CD14-positive monocyte (primary cell): ENCODE measurements at regions not wholly inside any gene's neighbourhood (a gene's known extent, or its start where the extent isn't known, plus 50 kb on each side); places are given as distances from the start of the nearest gene placed in this dataset.
"Not testable (repeated sequence)": the region's sequence is repeated elsewhere in the genome, so short reads cannot be mapped to it uniquely, and the experiment has no call there.

Experiments
- DNase-seq, 3 donors: peaks; one replicate each; pipeline ENCODE4 v3.0.0-alpha.2; 2011 to 2022
- H2AFZ ChIP-seq: 2 replicates; pipeline ENCODE4 v1.6.0; 2012; ENCODE audit warnings: mild to moderate bottlenecking, low read depth, low read length, inconsistent platforms; ENCODE audit not compliant: insufficient read depth, poor library complexity, severe bottlenecking
- H3K27ac ChIP-seq, 2 donors: 1 replicate in 1 of 2; 2 replicates in 1 of 2; pipeline ENCODE4 v1.5.1; 2012 to 2013; ENCODE audit warnings: low read length in 2 of 2, control low read depth in 1 of 2, inconsistent platforms in 1 of 2, low read depth in 1 of 2, mild to moderate bottlenecking in 1 of 2
- H3K27me3 ChIP-seq, 2 donors: one replicate each; pipeline versions ENCODE4 v1.6.0 to v1.6.1; 2011 to 2013; ENCODE audit warnings: low read length in 2 of 2; ENCODE audit not compliant: control insufficient read depth in 2 of 2, insufficient read depth in 2 of 2
- H3K36me3 ChIP-seq, 2 donors: replicated peaks in 1 of 2; 1 replicate in 1 of 2; 2 replicates in 1 of 2; pipeline versions ENCODE4 v1.5.1 to v1.6.1; 2012 to 2013; ENCODE audit warnings: low read length in 2 of 2, control low read depth in 1 of 2, inconsistent platforms in 1 of 2, mild to moderate bottlenecking in 1 of 2; ENCODE audit not compliant: insufficient read depth in 2 of 2, control insufficient read depth in 1 of 2
- H3K4me1 ChIP-seq, 2 donors: 1 replicate in 1 of 2; 2 replicates in 1 of 2; pipeline versions ENCODE4 v1.5.1 to v1.6.1; 2012 to 2013; ENCODE audit warnings: low read length in 2 of 2, control low read depth in 1 of 2, inconsistent platforms in 1 of 2, mild to moderate bottlenecking in 1 of 2, moderate library complexity in 1 of 2; ENCODE audit not compliant: insufficient read depth in 2 of 2, control insufficient read depth in 1 of 2
- H3K4me2 ChIP-seq: replicated peaks from 2 replicates; pipeline ENCODE3; 2012; ENCODE audit warnings: low read length, moderate library complexity, mild to moderate bottlenecking; ENCODE audit not compliant: poor library complexity, severe bottlenecking; ENCODE audit errors: extremely low read depth
- H3K4me3 ChIP-seq, 3 experiments: fragments of 200-600 bp in 1 of 3; sonication (generic) in 1 of 3; replicated peaks in 1 of 3; 1 replicate in 2 of 3; 2 replicates in 1 of 3; pipeline ENCODE4 v1.5.1; 2011 to 2013; ENCODE audit warnings: low read length in 3 of 3, mild to moderate bottlenecking in 3 of 3, control low read depth in 2 of 3, low read depth in 2 of 3, inconsistent platforms in 1 of 3, moderate library complexity in 1 of 3
- H3K79me2 ChIP-seq: 2 replicates; pipeline ENCODE4 v1.6.0; 2012; ENCODE audit warnings: mild to moderate bottlenecking, control low read depth, inconsistent platforms, low read length, moderate library complexity; ENCODE audit not compliant: insufficient read depth
- H3K9ac ChIP-seq: 2 replicates; pipeline ENCODE4 v1.6.0; 2017; ENCODE audit warnings: low read length, mild to moderate bottlenecking; ENCODE audit not compliant: insufficient read depth, poor library complexity, severe bottlenecking
- H3K9me3 ChIP-seq, 2 donors: replicated peaks in 1 of 2; 1 replicate in 1 of 2; 2 replicates in 1 of 2; pipeline versions ENCODE4 v1.5.1 to v1.6.1; 2012 to 2013; ENCODE audit warnings: low read length in 2 of 2, control low read depth in 1 of 2; ENCODE audit not compliant: control insufficient read depth in 1 of 2, insufficient read depth in 1 of 2
- H4K20me1 ChIP-seq: 2 replicates; pipeline ENCODE4 v1.6.0; 2012; ENCODE audit warnings: mild to moderate bottlenecking, low read length, control low read depth, moderate library complexity; ENCODE audit not compliant: insufficient read depth
- H3K27ac Mint-ChIP-seq, 7 donors: one replicate each; pipeline ENCODE4 v1.8.0; 2020; ENCODE audit warnings: mild to moderate bottlenecking in 7 of 7, mixed read lengths in 7 of 7, moderate library complexity in 6 of 7, inconsistent platforms in 2 of 7
- H3K27me3 Mint-ChIP-seq, 3 donors: one replicate each; pipeline ENCODE4 v1.8.0; 2021 to 2022; ENCODE audit warnings: low read depth in 3 of 3, mild to moderate bottlenecking in 3 of 3, mixed read lengths in 3 of 3, moderate library complexity in 3 of 3, inconsistent platforms in 1 of 3
- H3K36me3 Mint-ChIP-seq, 2 donors: one replicate each; pipeline ENCODE4 v1.8.0; 2020; ENCODE audit warnings: mixed read lengths in 2 of 2, inconsistent platforms in 1 of 2, mild to moderate bottlenecking in 1 of 2
- H3K4me1 Mint-ChIP-seq: one replicate; pipeline ENCODE4 v1.8.0; 2020; ENCODE audit warnings: mild to moderate bottlenecking, mixed read lengths
- H3K4me3 Mint-ChIP-seq, 2 donors: one replicate each; pipeline ENCODE4 v1.8.0; 2020; ENCODE audit warnings: mild to moderate bottlenecking in 2 of 2, mixed read lengths in 2 of 2, moderate library complexity in 1 of 2
- H3K9me3 Mint-ChIP-seq, 7 donors: one replicate each; pipeline ENCODE4 v1.8.0; 2020 to 2022; ENCODE audit warnings: mixed read lengths in 7 of 7, mild to moderate bottlenecking in 6 of 7, moderate library complexity in 6 of 7, inconsistent platforms in 2 of 7
- WGBS: methylation state at CpG from one replicate; pipeline ENCODE4 v1.1.5; 2013; ENCODE audit warnings: missing lambda C conversion rate; ENCODE audit not compliant: insufficient coverage; 5-methylcytosine and 5-hydroxymethylcytosine counted together
- intact Hi-C, 2 donors: fragments of 100-400 bp; cut with micrococcal nuclease; formaldehyde crosslinking; loops; one replicate each; pipeline versions ENCODE4 v1.15.0 to v1.15.1; 2023
- TF ChIP-seq, protein P1 (sequence below): fragments of 200-600 bp; IDR thresholded peaks from one replicate; pipeline ENCODE4 v1.8.0; 2022; ENCODE audit warnings: antibody characterized with exemption, mild to moderate bottlenecking

DNA sequence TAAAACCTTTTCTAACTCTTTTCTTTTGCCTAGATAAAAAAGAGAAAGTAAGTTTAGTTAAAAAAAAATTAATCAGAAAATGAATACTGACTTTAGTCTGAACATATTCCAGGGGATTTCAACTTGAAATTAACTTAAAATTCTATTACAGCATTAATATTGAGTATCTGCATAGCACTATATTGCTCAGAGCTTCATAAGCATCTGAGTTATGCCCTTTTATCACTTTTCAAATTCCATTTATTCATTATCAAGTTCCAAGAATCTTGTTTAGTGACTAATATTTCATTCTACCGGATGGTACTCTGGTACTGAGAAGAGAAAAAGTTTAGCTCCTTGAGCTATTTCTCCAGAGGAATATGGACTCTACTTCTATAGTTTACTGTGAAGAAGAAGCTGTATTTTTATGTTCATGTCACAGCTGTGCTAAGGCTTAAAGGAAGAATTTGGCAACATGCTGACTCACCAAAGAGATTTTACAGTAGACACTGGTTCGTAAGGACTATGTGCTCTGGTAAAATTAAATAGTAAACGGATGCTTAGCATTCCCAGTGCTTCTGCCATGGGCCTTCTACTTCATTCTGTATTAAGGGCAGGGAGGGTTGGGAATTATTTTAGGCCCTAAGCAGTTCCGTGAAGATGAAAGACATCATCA lies 285.2 kb upstream of the SEMA6A start:
- Histone ChIP-seq H3K4me1 (no peaks in the 10 kb centered on the region), H3K4me3 (no peak overlapping the region), H3K4me2 (no peak overlapping the region), H3K36me3 (no peaks in the 10 kb centered on the region), H2AFZ (no peak overlapping the region), H3K9me3 (no peaks in the 10 kb centered on the region), H3K79me2 (no peaks in the 10 kb centered on the region), H4K20me1 (no peaks in the 10 kb centered on the region), H3K27me3 (no peaks in the 10 kb centered on the region), H3K9ac (no peak overlapping the region), H3K27ac (no peak overlapping the region)
- Mint-ChIP-seq H3K4me3 (no peak overlapping the region), H3K27ac (no peak overlapping the region), H3K27me3 (peaks cover 0 to 2% (median 0%) of the 10 kb centered on the region in 3 donors), H3K9me3 (peaks cover 0 to 8% (median 5%) of the 10 kb centered on the region in 7 donors), H3K4me1 (no peaks in the 10 kb centered on the region), H3K36me3 (no peaks in the 10 kb centered on the region)
- 75% methylated on average over 1 of the region's 4 CpGs for WGBS
- TF ChIP-seq, protein P1, sequence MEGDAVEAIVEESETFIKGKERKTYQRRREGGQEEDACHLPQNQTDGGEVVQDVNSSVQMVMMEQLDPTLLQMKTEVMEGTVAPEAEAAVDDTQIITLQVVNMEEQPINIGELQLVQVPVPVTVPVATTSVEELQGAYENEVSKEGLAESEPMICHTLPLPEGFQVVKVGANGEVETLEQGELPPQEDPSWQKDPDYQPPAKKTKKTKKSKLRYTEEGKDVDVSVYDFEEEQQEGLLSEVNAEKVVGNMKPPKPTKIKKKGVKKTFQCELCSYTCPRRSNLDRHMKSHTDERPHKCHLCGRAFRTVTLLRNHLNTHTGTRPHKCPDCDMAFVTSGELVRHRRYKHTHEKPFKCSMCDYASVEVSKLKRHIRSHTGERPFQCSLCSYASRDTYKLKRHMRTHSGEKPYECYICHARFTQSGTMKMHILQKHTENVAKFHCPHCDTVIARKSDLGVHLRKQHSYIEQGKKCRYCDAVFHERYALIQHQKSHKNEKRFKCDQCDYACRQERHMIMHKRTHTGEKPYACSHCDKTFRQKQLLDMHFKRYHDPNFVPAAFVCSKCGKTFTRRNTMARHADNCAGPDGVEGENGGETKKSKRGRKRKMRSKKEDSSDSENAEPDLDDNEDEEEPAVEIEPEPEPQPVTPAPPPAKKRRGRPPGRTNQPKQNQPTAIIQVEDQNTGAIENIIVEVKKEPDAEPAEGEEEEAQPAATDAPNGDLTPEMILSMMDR = no peak
- DNase-seq = no peak
- intact Hi-C loops = no loop called here

DNA sequence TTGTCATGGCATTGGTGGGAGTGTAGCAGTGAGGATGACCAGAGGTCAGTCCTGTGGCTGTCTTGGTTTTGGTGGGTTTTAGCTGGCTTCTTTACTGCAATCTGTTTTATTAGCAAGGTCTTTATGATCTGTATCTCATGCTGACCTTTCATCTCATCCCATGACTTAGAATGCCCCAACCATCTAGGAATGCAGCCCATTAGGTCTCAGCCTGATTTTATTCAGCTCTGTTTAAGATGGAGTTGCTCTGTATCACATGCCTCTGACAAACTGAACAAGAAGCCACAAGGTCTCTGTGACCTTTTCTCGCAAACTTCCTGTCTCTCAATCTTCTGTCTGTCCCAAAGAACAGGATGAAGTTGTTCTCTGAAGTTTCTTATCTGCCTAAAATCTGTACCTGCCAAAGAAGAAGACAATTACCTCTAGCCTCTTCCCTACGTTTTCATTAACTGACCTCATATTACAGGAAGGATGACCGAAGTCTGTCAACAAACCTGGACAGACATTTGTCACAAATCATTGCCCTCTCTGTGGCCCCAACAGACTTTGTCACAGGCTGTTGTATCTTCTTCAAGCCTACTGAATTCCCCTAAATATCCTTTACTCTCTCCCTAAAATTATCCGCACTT lies 284.2 kb upstream of the SEMA6A start:
- Histone ChIP-seq H3K9me3 (no peaks in the 10 kb centered on the region), H3K4me1 (no peaks in the 10 kb centered on the region), H2AFZ (no peak overlapping the region), H3K27ac (no peak overlapping the region), H3K4me2 (no peak overlapping the region), H3K79me2 (no peaks in the 10 kb centered on the region), H3K9ac (no peak overlapping the region), H4K20me1 (no peaks in the 10 kb centered on the region), H3K27me3 (no peaks in the 10 kb centered on the region), H3K4me3 (no peak overlapping the region), H3K36me3 (no peaks in the 10 kb centered on the region)
- Mint-ChIP-seq H3K4me1 (no peaks in the 10 kb centered on the region), H3K4me3 (no peak overlapping the region), H3K36me3 (no peaks in the 10 kb centered on the region), H3K27me3 (peaks cover 0 to 2% (median 0%) of the 10 kb centered on the region in 3 donors), H3K27ac (no peak overlapping the region), H3K9me3 (peaks cover 0 to 8% (median 5%) of the 10 kb centered on the region in 7 donors)
- 63% methylated on average over 2 of the region's 4 CpGs for WGBS
- TF ChIP-seq, protein P1 = no peak
- no peak for DNase-seq
- intact Hi-C loops = no loop called here

DNA sequence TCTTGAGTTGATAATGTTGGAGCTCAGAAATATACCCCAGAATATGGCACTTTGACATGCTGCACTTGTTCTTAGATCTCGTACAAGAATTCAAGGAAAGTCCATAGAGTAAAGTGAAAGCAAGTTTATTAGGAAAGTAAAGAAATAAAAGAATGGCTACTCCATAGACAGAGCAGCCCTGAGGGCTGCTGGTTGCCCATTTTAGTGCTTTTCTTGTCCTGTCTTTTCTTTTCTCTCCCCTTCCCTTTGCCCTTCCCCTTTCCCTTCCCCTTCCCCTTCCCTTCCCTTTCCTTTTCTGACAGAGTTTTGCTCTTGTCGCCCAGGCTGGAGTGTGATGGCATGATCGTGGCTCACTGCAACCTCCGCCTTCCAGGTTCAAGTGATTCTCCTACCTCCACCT lies 283.4 kb upstream of the SEMA6A start:
- H3K4me3 ChIP-seq, H3K4me1 Mint-ChIP-seq, H3K27ac ChIP-seq, H3K9me3 Mint-ChIP-seq, intact Hi-C loops, H3K9ac ChIP-seq, H3K36me3 ChIP-seq, H3K4me3 Mint-ChIP-seq, H3K4me2 ChIP-seq, H3K27ac Mint-ChIP-seq, H3K36me3 Mint-ChIP-seq, H4K20me1 ChIP-seq, H2AFZ ChIP-seq, H3K9me3 ChIP-seq, H3K27me3 ChIP-seq, H3K79me2 ChIP-seq, DNase-seq, H3K27me3 Mint-ChIP-seq, H3K4me1 ChIP-seq: not testable (repeated sequence)
- WGBS = 100% methylated on average over 2 of the region's 4 CpGs
